NCI-H524 (cell line): ENCODE measurements at regions not wholly inside any gene's neighbourhood (a gene's known extent, or its start where the extent isn't known, plus 50 kb on each side); places are given as distances from the start of the nearest gene placed in this dataset.
"Not testable (repeated sequence)": the region's sequence is repeated elsewhere in the genome, so short reads cannot be mapped to it uniquely, and the experiment has no call there.

Source experiments
- DNase-seq, 2 experiments: peaks; one replicate each; lab custom pipeline; 2025; lab: John Stamatoyannopoulos, UW

- no peak for DNase-seq
These were observed 159.0 kb upstream of the CXCL13 start for GRCh38 chr4:77446601-77447000.

- DNase-seq = no peak
These were observed 156.4 kb upstream of the CXCL13 start for GRCh38 chr4:77449171-77449570.

- DNase-seq = no peak
These were observed 155.6 kb upstream of the CXCL13 start for GRCh38 chr4:77450006-77450405.

GRCh38 chr4:77451530-77451929 lies 154.1 kb upstream of the CXCL13 start:
- DNase-seq = no peak

- not testable (repeated sequence) for DNase-seq
These were observed 153.5 kb upstream of the CXCL13 start for GRCh38 chr4:77452117-77452516.

- DNase-seq = no peak
These were observed 151.7 kb upstream of the CXCL13 start for GRCh38 chr4:77453911-77454310.

GRCh38 chr4:77454858-77455257 lies 150.8 kb upstream of the CXCL13 start:
- DNase-seq = no peak

- not testable (repeated sequence) for DNase-seq
These were observed 141.5 kb upstream of the CXCL13 start for GRCh38 chr4:77464100-77464499.

- DNase-seq = peak in 1 of 2 experiments; percentile 40
These were observed 140.3 kb upstream of the CXCL13 start for GRCh38 chr4:77465271-77465670.

- DNase-seq = no peak
These were observed 139.2 kb upstream of the CXCL13 start for GRCh38 chr4:77466430-77466829.

GRCh38 chr4:77471821-77472495 lies 133.7 kb upstream of the CXCL13 start:
- no peak for DNase-seq

- no peak for DNase-seq
These were observed 132.1 kb upstream of the CXCL13 start for GRCh38 chr4:77473509-77473908.

- DNase-seq = no peak
These were observed 123.8 kb upstream of the CXCL13 start for GRCh38 chr4:77481856-77482255.

- DNase-seq = no peak
These were observed 116.7 kb upstream of the CXCL13 start for GRCh38 chr4:77488882-77489281.

GRCh38 chr4:77493120-77493752 lies 112.4 kb upstream of the CXCL13 start:
- DNase-seq = no peak

GRCh38 chr4:77493829-77494551 lies 111.6 kb upstream of the CXCL13 start:
- no peak for DNase-seq

- peak in 1 of 2 experiments; percentile 21 for DNase-seq
These were observed 109.2 kb upstream of the CXCL13 start for GRCh38 chr4:77496457-77496856.

- DNase-seq = no peak
These were observed 104.8 kb upstream of the CXCL13 start for GRCh38 chr4:77500801-77501200.

GRCh38 chr4:77501240-77501639 lies 104.4 kb upstream of the CXCL13 start:
- DNase-seq = no peak

GRCh38 chr4:77501851-77502250 lies 103.8 kb upstream of the CXCL13 start:
- DNase-seq = no peak

- no peak for DNase-seq
These were observed 101.2 kb upstream of the CXCL13 start for GRCh38 chr4:77504407-77504806.

- DNase-seq = no peak
These were observed 100.2 kb upstream of the CXCL13 start for GRCh38 chr4:77505275-77505957.

GRCh38 chr4:77505958-77506319 lies 99.7 kb upstream of the CXCL13 start:
- no peak for DNase-seq
